GM12891 (cell line): ENCODE measurements at regions not wholly inside any gene's neighbourhood (a gene's known extent, or its start where the extent isn't known, plus 50 kb on each side); places are given as distances from the start of the nearest gene placed in this dataset.

ENCODE experiments used
- PAX5 ChIP-seq: IDR thresholded peaks from 2 replicates; pipeline ENCODE4 v1.6.1; 2011; ENCODE audit warnings: low read length, moderate library complexity, mild to moderate bottlenecking; ENCODE audit not compliant: insufficient read depth, severe bottlenecking
- POLR2A ChIP-seq: IDR thresholded peaks from 2 replicates; pipeline ENCODE4 v1.6.1; 2011; ENCODE audit warnings: low read depth, low read length, control low read depth
- POLR2AphosphoS5 ChIP-seq: IDR thresholded peaks from 2 replicates; pipeline ENCODE4 v1.6.1; 2011; ENCODE audit warnings: low read depth, low read length, control low read depth
- POU2F2 ChIP-seq: IDR thresholded peaks from 2 replicates; pipeline ENCODE4 v1.6.1; 2011; ENCODE audit warnings: low read depth, mild to moderate bottlenecking, control low read depth, low read length, moderate library complexity
- SPI1 ChIP-seq: IDR thresholded peaks from 2 replicates; pipeline ENCODE4 v1.6.1; 2011; ENCODE audit warnings: low read depth, low read length, control low read depth
- TAF1 ChIP-seq: IDR thresholded peaks from 2 replicates; pipeline ENCODE4 v1.6.1; 2011; ENCODE audit warnings: low read depth, low read length, control low read depth

GRCh38 chr4:56748271-56748670 is 67.2 kb upstream of the HOPX start:
- TF ChIP-seq TAF1 (no peak), POLR2A (no peak), POLR2AphosphoS5 (no peak), SPI1 (no peak), POU2F2 (no peak), PAX5 (no peak)
